Gastrocnemius medialis (tissue), 4 donors: ENCODE measurements at regions not wholly inside any gene's neighbourhood (a gene's known extent, or its start where the extent isn't known, plus 50 kb on each side); places are given as distances from the start of the nearest gene placed in this dataset.

Experiments used
- POLR2A ChIP-seq, 2 donors: fragments of 450-650 bp; IDR thresholded peaks; one replicate each; pipeline ENCODE4 v1.6.1; 2017; ENCODE audit warnings: antibody characterized with exemption in 2 of 2, mild to moderate bottlenecking in 2 of 2, moderate library complexity in 2 of 2
- TF ChIP-seq, protein P1 (sequence below), 5 experiments: fragments of 450-650 bp in 3 of 5; fragments of 200-600 bp in 2 of 5; sonication (generic) in 2 of 5; IDR thresholded peaks in 4 of 5; conservative IDR thresholded peaks in 1 of 5; 1 replicate in 4 of 5; 2 replicates in 1 of 5; pipeline ENCODE4 v1.5.1; 2016 to 2019; ENCODE audit warnings: antibody characterized with exemption in 5 of 5, mild to moderate bottlenecking in 3 of 5, moderate library complexity in 3 of 5

DNA sequence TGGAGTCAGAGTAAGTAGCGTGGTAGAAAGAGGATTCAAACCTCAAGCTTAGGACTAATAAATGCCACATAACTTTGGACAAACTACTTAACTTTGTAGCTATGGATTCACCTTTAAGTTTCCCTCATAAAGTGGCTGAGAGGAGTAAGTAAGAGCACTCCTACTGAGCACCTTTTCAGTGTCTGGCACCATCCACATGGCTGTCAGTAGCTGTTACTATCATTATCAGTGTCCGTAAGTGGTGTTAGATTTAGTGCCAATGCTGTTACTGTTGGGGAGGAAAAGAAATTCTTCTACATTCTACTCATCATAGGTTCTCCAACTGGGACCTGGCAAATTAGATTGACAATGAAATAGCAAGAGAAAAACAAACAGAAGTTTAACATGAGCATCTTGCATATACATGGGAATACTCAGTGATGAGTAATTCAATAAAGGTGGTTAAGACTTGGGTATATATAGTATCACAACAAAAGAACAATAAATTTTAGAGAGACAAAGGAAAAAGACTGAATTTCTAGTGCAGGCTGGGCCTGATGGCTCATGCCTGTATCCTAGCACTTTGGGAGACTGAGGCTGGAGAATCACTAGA, 165.6 kb upstream of the NBEA start:
- TF ChIP-seq POLR2A (IDR thresholded peaks at IDR 0.05) = no peak
- TF ChIP-seq, protein P1, sequence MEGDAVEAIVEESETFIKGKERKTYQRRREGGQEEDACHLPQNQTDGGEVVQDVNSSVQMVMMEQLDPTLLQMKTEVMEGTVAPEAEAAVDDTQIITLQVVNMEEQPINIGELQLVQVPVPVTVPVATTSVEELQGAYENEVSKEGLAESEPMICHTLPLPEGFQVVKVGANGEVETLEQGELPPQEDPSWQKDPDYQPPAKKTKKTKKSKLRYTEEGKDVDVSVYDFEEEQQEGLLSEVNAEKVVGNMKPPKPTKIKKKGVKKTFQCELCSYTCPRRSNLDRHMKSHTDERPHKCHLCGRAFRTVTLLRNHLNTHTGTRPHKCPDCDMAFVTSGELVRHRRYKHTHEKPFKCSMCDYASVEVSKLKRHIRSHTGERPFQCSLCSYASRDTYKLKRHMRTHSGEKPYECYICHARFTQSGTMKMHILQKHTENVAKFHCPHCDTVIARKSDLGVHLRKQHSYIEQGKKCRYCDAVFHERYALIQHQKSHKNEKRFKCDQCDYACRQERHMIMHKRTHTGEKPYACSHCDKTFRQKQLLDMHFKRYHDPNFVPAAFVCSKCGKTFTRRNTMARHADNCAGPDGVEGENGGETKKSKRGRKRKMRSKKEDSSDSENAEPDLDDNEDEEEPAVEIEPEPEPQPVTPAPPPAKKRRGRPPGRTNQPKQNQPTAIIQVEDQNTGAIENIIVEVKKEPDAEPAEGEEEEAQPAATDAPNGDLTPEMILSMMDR (IDR thresholded peaks at IDR 0.05 in 4 of 5, conservative IDR thresholded peaks at IDR 0.05 in 1 of 5) = no peak
